DMS114 treated with DMSO at 0.1 percent for 48 hours (cell line): ENCODE measurements at regions not wholly inside any gene's neighbourhood (a gene's known extent, or its start where the extent isn't known, plus 50 kb on each side); places are given as distances from the start of the nearest gene placed in this dataset.
"Not testable (repeated sequence)": the region's sequence is repeated elsewhere in the genome, so short reads cannot be mapped to it uniquely, and the experiment has no call there.

ENCODE experiments used
- DNase-seq: peaks from one replicate; lab custom pipeline; 2025; ENCODE audit not compliant: unreplicated experiment; lab: John Stamatoyannopoulos, UW

DNA sequence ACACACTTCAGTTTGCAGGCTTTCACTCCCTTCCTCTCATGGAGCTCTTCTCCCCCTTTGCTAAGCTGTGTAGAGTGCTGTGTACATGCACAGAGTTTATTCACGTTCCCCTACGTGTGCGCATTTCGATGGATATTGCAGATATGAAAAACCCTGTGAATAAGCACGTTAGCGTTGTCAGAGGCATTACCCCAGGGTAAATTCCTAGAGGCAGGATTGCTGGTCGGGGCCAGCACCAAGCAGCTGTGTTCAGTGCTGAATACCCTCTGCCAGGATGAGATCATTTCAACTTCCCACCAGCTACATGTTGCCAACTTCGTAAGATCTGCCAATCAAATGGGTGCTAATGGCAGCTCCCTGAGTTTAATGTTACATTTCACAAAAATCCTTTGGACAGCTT, 172.3 kb upstream of the PPP1R26 start:
- no peak for DNase-seq

DNA sequence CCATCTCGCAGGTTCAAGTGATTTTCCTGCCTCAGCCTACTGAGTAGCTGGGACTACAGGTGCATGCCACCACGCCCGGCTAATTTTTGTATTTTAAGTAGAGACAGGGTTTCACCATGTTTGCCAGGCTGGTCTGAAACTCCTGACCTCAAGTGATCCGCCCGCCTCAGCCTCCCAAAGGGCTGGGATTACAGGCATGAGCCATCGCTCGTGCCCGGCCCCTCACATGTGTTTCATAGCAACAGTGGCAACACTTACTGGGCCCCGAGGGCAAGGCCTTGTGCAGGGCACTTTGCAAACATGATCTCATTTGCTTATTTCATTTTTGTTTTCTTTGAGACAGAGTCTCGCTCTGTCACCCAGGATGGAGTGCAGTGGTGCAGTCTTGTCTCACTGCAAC, 171.7 kb upstream of the PPP1R26 start:
- DNase-seq: not testable (repeated sequence)

GRCh38 chr9:135308821-135309762, 170.5 kb upstream of the PPP1R26 start:
- no peak for DNase-seq

DNA sequence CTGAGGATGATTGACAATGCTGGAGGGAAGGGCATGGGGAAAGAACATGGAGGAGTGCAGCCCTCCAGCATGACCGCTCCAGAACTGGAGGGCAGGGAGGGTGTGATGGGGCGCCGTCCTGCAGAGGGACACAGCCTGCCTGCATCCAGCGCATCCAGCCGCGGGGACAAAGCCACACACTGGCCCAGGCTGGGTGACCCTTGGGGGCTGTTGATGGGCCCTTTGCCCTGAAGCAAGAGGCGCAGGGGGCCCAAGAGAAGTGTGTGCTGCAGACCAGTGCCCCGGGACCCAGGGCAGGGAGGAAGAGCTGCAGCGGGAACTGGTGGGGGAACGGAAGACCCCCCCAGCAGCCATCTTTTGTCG, 169.8 kb upstream of the PPP1R26 start:
- DNase-seq: no peak

- DNase-seq: no peak
Observed at GRCh38 chr9:135310134-135310533, 169.4 kb upstream of the PPP1R26 start.

GRCh38 chr9:135315572-135315971, 164.0 kb upstream of the PPP1R26 start:
- no peak for DNase-seq

- no peak for DNase-seq
Observed at GRCh38 chr9:135320331-135320730, 159.3 kb upstream of the PPP1R26 start.

DNA sequence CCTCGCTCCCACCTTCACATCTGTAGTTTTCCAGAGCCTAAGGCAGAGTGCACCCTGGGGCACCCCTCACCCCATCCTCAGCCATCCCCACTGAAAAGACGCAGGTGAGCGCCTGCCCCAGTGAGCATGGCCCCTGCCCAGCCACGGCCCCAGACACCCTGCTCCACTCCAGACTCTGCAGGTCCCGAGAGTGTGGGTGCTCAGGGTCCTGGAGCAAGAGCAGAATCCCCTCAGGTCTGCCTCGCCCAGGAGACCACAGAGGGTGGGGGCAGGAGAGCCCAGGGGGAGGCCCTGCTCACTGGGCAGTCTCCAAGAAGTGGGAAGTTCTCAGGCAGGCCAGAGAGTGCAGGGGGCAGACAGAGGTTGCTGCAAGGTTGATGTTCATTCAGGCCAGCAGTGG, 158.6 kb upstream of the PPP1R26 start:
- no peak for DNase-seq

- no peak for DNase-seq
Observed at GRCh38 chr9:135321580-135321979, 158.0 kb upstream of the PPP1R26 start.

DNA sequence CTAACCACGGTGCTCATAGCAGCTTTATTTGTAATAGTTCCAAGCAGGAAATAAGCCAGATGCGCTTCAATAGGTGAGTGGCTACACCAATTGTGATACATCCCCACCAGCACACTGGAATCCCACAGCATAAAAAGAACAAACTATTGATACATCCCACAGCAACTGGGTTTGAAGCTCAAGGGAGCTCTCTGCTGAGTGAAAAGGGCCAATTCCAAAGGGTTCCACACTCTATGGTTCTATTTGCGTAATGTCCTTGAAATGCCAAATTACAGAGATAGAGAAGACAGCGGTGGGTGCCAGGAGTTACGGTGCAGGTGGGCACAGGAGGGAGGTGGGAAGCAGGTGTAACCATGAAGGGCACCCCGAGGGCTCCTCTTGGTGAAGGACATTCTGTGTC, 155.3 kb upstream of the PPP1R26 start:
- DNase-seq: no peak

- no peak for DNase-seq
Observed at GRCh38 chr9:135326141-135326540, 153.4 kb upstream of the PPP1R26 start.

DNA sequence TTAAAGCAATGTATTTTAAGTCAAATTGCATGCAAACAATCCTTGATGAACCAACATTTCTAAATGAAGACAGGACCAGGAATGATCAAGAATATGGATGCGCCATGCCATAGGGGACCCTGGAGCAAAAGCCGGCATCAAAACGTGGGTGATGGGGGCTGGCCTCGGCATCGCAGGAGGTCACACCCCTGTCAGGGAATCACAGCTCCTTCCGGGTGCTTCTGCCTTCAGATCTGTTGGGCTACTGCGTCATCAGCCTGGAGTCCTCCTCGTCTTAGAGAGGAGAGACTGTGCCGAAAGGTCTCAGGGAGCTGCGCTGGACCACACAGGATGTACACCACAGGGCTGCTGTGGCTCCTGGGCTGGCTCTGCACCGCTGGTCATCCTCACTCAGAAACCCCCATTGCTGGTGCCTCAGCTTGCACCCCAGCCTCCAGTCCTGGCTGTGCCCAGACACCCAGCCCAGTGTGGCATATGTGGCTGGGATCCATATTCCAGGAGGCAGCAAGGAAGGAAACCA, 152.9 kb upstream of the PPP1R26 start:
- no peak for DNase-seq

GRCh38 chr9:135328485-135329417, 150.8 kb upstream of the PPP1R26 start:
- no peak for DNase-seq

- DNase-seq: no peak
Observed at GRCh38 chr9:135329571-135330306, 149.8 kb upstream of the PPP1R26 start.

DNA sequence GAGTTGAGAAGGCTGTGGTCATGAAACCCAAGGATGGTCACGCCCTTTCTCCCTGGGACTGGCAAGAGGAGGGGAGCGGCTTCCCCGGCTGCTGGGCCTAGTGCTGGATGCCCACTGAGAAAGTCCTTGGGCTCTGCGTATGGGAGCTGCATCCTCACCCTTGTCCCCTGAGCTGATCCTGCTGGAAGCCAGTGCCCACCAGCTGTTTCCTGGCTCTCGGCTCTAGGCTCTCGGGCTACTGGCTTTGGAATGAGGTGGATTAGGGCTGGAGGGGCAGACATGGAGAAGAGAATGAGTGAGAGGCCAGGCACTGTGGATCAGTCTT, 149.3 kb upstream of the PPP1R26 start:
- DNase-seq: no peak

DNA sequence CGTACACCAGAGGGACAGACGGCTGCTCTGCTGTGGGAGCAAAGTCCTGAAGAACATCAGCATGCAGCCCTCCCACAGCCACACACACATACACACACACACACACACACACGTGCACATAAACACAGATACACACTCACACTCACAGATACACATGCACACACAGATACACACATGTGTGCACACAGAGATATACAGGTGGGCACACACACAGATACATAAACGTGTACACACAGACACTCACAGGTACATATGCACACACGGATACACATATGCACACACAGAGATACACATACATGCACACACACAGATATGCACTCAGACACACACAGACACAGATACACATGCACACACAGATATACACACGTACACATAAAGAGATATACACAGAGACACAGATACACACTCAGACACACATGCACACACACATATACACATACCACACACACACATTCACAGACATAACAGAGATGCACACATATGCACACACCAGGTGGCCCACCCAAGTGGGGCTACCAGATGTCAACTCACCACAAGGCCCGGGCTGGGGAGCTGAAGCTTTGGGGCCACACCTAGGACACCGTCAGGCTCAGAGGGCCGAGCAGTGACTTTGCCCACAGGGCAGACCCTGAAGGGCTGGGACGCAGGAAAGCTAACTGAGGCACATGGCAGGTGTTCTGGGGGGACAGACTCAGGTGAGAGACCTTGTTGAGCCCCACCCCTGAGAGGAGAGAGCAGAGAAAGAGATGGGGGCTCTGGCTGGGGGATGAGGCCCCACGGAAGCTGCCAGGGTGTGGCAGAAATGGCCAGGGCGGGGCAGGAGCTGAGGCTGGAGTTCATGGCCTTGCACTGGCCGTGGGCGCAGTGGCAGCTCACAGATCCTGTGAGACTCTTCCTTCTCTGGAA, 148.6 kb upstream of the PPP1R26 start:
- no peak for DNase-seq

DNA sequence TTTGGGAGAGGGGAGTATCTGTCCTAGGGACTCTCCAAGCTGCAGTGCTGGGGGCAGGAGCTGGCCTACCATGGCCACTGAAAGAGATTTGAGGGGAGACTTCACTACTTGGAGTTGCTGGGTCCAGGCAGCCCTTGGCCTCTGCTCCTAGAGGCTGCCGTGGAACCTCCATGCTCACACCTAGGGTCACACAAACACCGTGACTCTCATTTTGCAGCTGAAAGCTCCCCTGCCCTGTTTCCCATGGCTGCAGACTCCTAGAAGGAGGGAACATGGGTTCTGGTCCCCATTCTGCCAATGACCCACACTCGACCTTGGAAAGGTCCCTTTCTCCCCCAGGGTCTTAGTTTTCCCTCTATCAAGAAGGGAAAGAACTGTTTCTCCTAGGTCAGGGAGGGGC, 147.1 kb upstream of the PPP1R26 start:
- DNase-seq: no peak

DNA sequence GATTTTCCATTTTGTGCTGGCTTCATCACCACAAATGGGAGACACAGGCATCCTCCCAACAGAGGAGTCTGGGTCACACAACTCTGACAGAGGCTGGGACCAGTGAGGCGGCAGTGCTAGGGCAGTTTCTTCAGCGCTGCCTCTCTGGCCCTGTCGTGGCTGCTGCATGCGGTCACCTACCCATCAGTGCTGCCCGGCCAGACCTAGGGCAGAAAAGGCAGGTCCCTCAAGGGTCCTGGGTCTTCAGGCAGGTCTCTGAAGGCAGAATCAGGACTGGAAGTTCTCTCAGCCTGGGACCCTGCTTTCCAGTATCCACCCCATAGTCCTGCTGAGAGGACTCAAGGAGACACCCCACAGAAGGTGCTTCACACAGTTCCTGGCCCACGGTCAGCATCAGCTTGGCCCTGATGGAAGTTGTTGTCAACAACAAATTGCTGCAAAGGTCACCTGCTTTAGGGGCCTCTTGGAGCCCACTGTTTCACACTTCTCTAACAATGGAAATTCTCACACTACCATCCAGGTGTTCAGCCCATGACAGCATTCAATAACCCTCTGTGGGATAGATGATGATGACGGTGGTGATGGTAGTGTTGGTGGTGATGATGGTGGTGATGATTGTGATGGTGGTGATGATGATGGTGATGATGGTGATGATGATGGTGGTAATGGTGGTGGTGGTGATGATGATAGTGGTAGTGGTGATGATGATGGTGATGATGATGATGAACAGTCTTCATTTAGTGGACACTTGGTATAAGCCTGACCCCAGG, 146.4 kb upstream of the PPP1R26 start:
- DNase-seq: no peak

DNA sequence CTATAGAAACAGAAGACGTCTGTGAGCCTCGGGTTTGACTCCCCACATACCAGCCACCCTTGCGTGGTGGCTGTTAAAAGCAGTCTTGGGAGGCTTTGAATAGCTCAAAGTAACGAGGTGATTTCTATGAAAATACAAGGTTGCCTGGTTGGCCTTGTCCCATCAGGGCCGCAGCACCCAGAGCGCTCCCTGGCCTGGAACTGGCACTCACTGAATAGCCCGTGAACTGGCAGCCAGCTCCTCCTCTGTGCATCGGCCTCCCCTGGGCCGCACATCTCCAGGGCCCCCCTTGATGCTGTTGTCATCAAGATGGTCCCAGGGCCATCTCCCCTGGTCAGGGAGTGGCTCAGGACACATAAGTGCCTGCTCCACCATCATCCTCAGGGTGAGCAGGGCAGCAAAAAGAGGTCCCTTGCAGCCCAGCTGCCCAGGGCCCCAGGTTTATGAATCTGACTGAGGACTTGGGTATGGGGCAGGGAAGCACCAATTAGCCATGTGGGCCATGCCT, 144.6 kb upstream of the PPP1R26 start:
- DNase-seq: no peak
